ENCODE measurements at regions not wholly inside any gene's neighbourhood (a gene's known extent, or its start where the extent isn't known, plus 50 kb on each side); places are given as distances from the start of the nearest gene placed in this dataset.

- Histone ChIP-seq H3K36me3 (ENCODE audit: insufficient read depth, low read length) (no peaks in the 10 kb centered on the region), H3K9ac (ENCODE audit: low read depth, low read length, poor library complexity, severe bottlenecking) (no peak overlapping the region), H2AFZ (ENCODE audit: low read length) (no peak overlapping the region), H3K4me3 (ENCODE audit: low read length, poor library complexity, severe bottlenecking) (no peak overlapping the region), H3K9me3 (ENCODE audit: insufficient read depth, low read depth, low read length) (no peaks in the 10 kb centered on the region; the same call in 1 of the 2 replicates), H3K4me1 (ENCODE audit: insufficient read depth, low read length, poor library complexity, severe bottlenecking) (no peaks in the 10 kb centered on the region), H3K79me2 (ENCODE audit: insufficient read depth, low read length) (no peaks in the 10 kb centered on the region), H3F3A (ENCODE audit: low read depth) (no peaks in the 10 kb centered on the region), H4K20me1 (ENCODE audit: insufficient read depth, low read length, poor library complexity, severe bottlenecking) (no peaks in the 10 kb centered on the region), H3K27me3 (ENCODE audit: insufficient read depth, low read length, poor library complexity, severe bottlenecking) (no peaks in the 10 kb centered on the region), H3K4me2 (ENCODE audit: low read depth, low read length, poor library complexity, severe bottlenecking) (no peak overlapping the region), H3K9me2 (replicated peaks; ENCODE audit: low read depth, low read length) (no peaks in the 10 kb centered on the region)
- TF ChIP-seq EZH2phosphoT487 (IDR thresholded peaks at IDR 0.05; ENCODE audit: borderline replicate concordance) (no peak), CTCF (conservative IDR thresholded peaks at IDR 0.05; ENCODE audit: low read length) (no peak)
Observed at GRCh38 chr2:5982193-5982902, 290.2 kb downstream of the SOX11 start.

GRCh38 chr2:5982903-5983265 is 290.7 kb downstream of the SOX11 start:
- no peaks in the 10 kb centered on the region for H3K79me2 ChIP-seq (ENCODE audit: insufficient read depth, low read length)
- no peak overlapping the region for H3K4me3 ChIP-seq (ENCODE audit: low read length, poor library complexity, severe bottlenecking)

GRCh38 chr2:5983511-5984272 is 291.5 kb downstream of the SOX11 start:
- Histone ChIP-seq H3K36me3 (ENCODE audit: insufficient read depth, low read length) (no peaks in the 10 kb centered on the region), H3K27me3 (ENCODE audit: insufficient read depth, low read length, poor library complexity, severe bottlenecking) (no peaks in the 10 kb centered on the region), H3K9me3 (ENCODE audit: insufficient read depth, low read depth, low read length) (peaks cover 5% of the 10 kb centered on the region; the same call in 1 of the 2 replicates), H4K20me1 (ENCODE audit: insufficient read depth, low read length, poor library complexity, severe bottlenecking) (no peaks in the 10 kb centered on the region), H3F3A (ENCODE audit: low read depth) (no peaks in the 10 kb centered on the region), H3K79me2 (ENCODE audit: insufficient read depth, low read length) (no peaks in the 10 kb centered on the region), H3K9me2 (replicated peaks; ENCODE audit: low read depth, low read length) (no peaks in the 10 kb centered on the region), H3K9ac (ENCODE audit: low read depth, low read length, poor library complexity, severe bottlenecking) (no peak overlapping the region), H3K4me2 (ENCODE audit: low read depth, low read length, poor library complexity, severe bottlenecking) (no peak overlapping the region), H3K4me1 (ENCODE audit: insufficient read depth, low read length, poor library complexity, severe bottlenecking) (no peaks in the 10 kb centered on the region), H3K4me3 (ENCODE audit: low read length, poor library complexity, severe bottlenecking) (no peak overlapping the region), H2AFZ (ENCODE audit: low read length) (no peak overlapping the region)
- no peak for TF ChIP-seq EZH2phosphoT487 (IDR thresholded peaks at IDR 0.05; ENCODE audit: borderline replicate concordance)
- no peak for TF ChIP-seq CTCF (conservative IDR thresholded peaks at IDR 0.05; ENCODE audit: low read length)

More at GRCh38 chr2:5982903-5983265, 290.7 kb downstream of the SOX11 start:
- H3K9ac ChIP-seq (ENCODE audit: low read depth, low read length, poor library complexity, severe bottlenecking): no peak overlapping the region
- no peaks in the 10 kb centered on the region for H3K9me2 ChIP-seq (replicated peaks; ENCODE audit: low read depth, low read length)
- H2AFZ ChIP-seq (ENCODE audit: low read length): no peak overlapping the region
- no peaks in the 10 kb centered on the region for H3K27me3 ChIP-seq (ENCODE audit: insufficient read depth, low read length, poor library complexity, severe bottlenecking)
- H3K9me3 ChIP-seq (ENCODE audit: insufficient read depth, low read depth, low read length): no peaks in the 10 kb centered on the region; the same call in 1 of the 2 replicates
- no peaks in the 10 kb centered on the region for H4K20me1 ChIP-seq (ENCODE audit: insufficient read depth, low read length, poor library complexity, severe bottlenecking)
- H3F3A ChIP-seq (ENCODE audit: low read depth): no peaks in the 10 kb centered on the region
- H3K36me3 ChIP-seq (ENCODE audit: insufficient read depth, low read length): no peaks in the 10 kb centered on the region
- TF ChIP-seq CTCF (conservative IDR thresholded peaks at IDR 0.05; ENCODE audit: low read length): no peak
- TF ChIP-seq EZH2phosphoT487 (IDR thresholded peaks at IDR 0.05; ENCODE audit: borderline replicate concordance): no peak
- H3K4me1 ChIP-seq (ENCODE audit: insufficient read depth, low read length, poor library complexity, severe bottlenecking): no peaks in the 10 kb centered on the region
- no peak overlapping the region for H3K4me2 ChIP-seq (ENCODE audit: low read depth, low read length, poor library complexity, severe bottlenecking)

Measured in Loucy (cell line).